A549 (cell line): ENCODE measurements at regions not wholly inside any gene's neighbourhood (a gene's known extent, or its start where the extent isn't known, plus 50 kb on each side); places are given as distances from the start of the nearest gene placed in this dataset.
A peak's percentile ranks its signal among the peaks of the same experiment; 100 is the strongest.
"Not testable (repeated sequence)": the region's sequence is repeated elsewhere in the genome, so short reads cannot be mapped to it uniquely, and the experiment has no call there.

ENCODE experiments used
- ATAC-seq, 2 experiments: fragments of 200-7000 bp in 1 of 2; fragments of >200 bp in 1 of 2; cut with Nextera tagmentation in 1 of 2; cut with Tn5 transposase in 1 of 2; 3 replicates each; pipeline versions ENCODE4 v1.8.0 to v1.9.1; 2018 to 2020; ENCODE audit warnings: mild to moderate bottlenecking in 1 of 2, moderate library complexity in 1 of 2
- CTCF ChIA-PET: fragments of 300-600 bp; sonication (Branson Sonifier 250); formaldehyde crosslinking; extraction: SDS; loops from one replicate; lab custom pipeline; 2021; ENCODE audit warnings: antibody characterized with exemption, inconsistent platforms; lab: Yijun Ruan, JAX
- POLR2A ChIA-PET: fragments of 350-600 bp; formaldehyde crosslinking; extraction: SDS; loops from one replicate; lab custom pipeline; 2021; ENCODE audit warnings: antibody characterized with exemption, inconsistent platforms; lab: Yijun Ruan, JAX
- DNase-seq, 2 experiments: peaks; one replicate each; pipeline versions ENCODE4 v3.0.0 to v3.0.0-alpha.2; 2011 to 2016; ENCODE audit warnings: low read depth in 1 of 2, low spot score in 1 of 2
- FAIRE-seq: peaks from 2 replicates; lab custom pipeline; 2011; peaks lifted over from hg19 to GRCh38; lab: Jason Lieb, UNC
- H3K27ac ChIP-seq, 2 experiments: fragments of >200 bp; sonication (Bioruptor Twin); formaldehyde crosslinking; 3 replicates each; pipeline ENCODE4 v1.5.1; 2016 to 2017
- H3K4me1 ChIP-seq: fragments of >200 bp; sonication (Bioruptor Twin); formaldehyde crosslinking; 3 replicates; pipeline ENCODE4 v1.6.1; 2016
- H3K4me2 ChIP-seq: fragments of >200 bp; sonication (Bioruptor Twin); formaldehyde crosslinking; 3 replicates; pipeline ENCODE4 v1.6.1; 2016
- H3K4me3 ChIP-seq: fragments of >200 bp; sonication (Bioruptor Twin); formaldehyde crosslinking; 3 replicates; pipeline ENCODE4 v1.5.1; 2016
- H3K9me3 ChIP-seq: fragments of >200 bp; sonication (Bioruptor Twin); formaldehyde crosslinking; 3 replicates; pipeline ENCODE4 v1.6.1; 2016
- ATOH8 ChIP-seq: fragments of 250-450 bp; sonication (Bioruptor Pico); IDR thresholded peaks from 2 replicates; pipeline ENCODE4 v1.5.0; 2020; ENCODE audit warnings: low read depth, mild to moderate bottlenecking, moderate library complexity
- CBX8 ChIP-seq: fragments of 200-600 bp; sonication (generic); IDR thresholded peaks from 2 replicates; pipeline ENCODE4 v1.6.1; 2016
- CEBPB ChIP-seq, 2 experiments: fragments of >200 bp in 1 of 2; sonication (Bioruptor Twin) in 1 of 2; formaldehyde crosslinking in 1 of 2; IDR thresholded peaks; 2 replicates each; pipeline ENCODE4 v1.6.1; 2012 to 2016
- ESRRA ChIP-seq: fragments of 150-350 bp; IDR thresholded peaks from 2 replicates; pipeline ENCODE4 v1.6.1; 2014; ENCODE audit warnings: mild to moderate bottlenecking, low read length, borderline replicate concordance
- FOSL2 ChIP-seq, 2 experiments: fragments of 450-650 bp in 1 of 2; fragments of >200 bp in 1 of 2; sonication (Bioruptor Twin) in 1 of 2; formaldehyde crosslinking; IDR thresholded peaks; 2 replicates each; pipeline versions ENCODE4 v1.5.0 to v1.6.1; 2016 to 2020; ENCODE audit warnings: mild to moderate bottlenecking in 1 of 2, moderate library complexity in 1 of 2
- HES2 ChIP-seq: fragments of >200 bp; sonication (Bioruptor Twin); formaldehyde crosslinking; IDR thresholded peaks from 2 replicates; pipeline ENCODE4 v1.6.1; 2016
- MAFK ChIP-seq: fragments of 450-650 bp; IDR thresholded peaks from 2 replicates; pipeline ENCODE4 v1.6.1; 2014; ENCODE audit not compliant: partially characterized antibody
- MYC ChIP-seq: IDR thresholded peaks from 2 replicates; pipeline ENCODE4 v1.6.1; 2012; ENCODE audit warnings: mild to moderate bottlenecking, inconsistent platforms, low read length, improper control_type of control experiment, borderline replicate concordance
- PHF8 ChIP-seq: fragments of 200-600 bp; sonication (generic); IDR thresholded peaks from 2 replicates; pipeline ENCODE4 v1.6.1; 2016; ENCODE audit warnings: low read depth, mild to moderate bottlenecking, antibody characterized with exemption, moderate library complexity, borderline replicate concordance
- POLR2A ChIP-seq: IDR thresholded peaks from 2 replicates; pipeline ENCODE4 v1.6.1; 2012; ENCODE audit warnings: mild to moderate bottlenecking, low read length
- RCOR1 ChIP-seq: fragments of 150-350 bp; IDR thresholded peaks from 2 replicates; pipeline ENCODE4 v1.6.1; 2014; ENCODE audit warnings: antibody characterized with exemption, low read length, low read depth
- WGBS: methylation state at CpG from one replicate; pipeline ENCODE4 v1.1.6; 2017; ENCODE audit errors: missing lambda C conversion rate; 5-methylcytosine and 5-hydroxymethylcytosine counted together

- CTCF ChIA-PET: interaction anchor here (1.2 kb wide), 1 partner anchor 31 kb away, joined by 3 read pairs; no protein-coding TSS in a partner anchor
- WGBS: 84% methylated on average over 6 of the region's 6 CpGs
- FAIRE-seq: no peak
These were observed 213.9 kb downstream of the BAMBI start for GRCh38 chr10:28891058-28891713.

GRCh38 chr10:28892818-28893547 is 215.7 kb downstream of the BAMBI start:
- TF ChIP-seq HES2: no peak
- TF ChIP-seq FOSL2 (IDR thresholded peaks at IDR 0.05): no peak
- peak; percentile 23; the same call in 1 of the 2 replicates for TF ChIP-seq FOSL2 (CRISPR knock-in tag; IDR thresholded peaks at IDR 0.05)
- no peak for TF ChIP-seq ESRRA
- POLR2A ChIA-PET: no interaction called here
- H3K4me2 ChIP-seq: peak overlapping the region; percentile 21; the same call in 2 of the 3 replicates
- H3K4me1 ChIP-seq: peaks cover 21% of the 10 kb centered on the region
- peak overlapping the region; percentile 9 to 49; a peak in 3 of 6 replicates for H3K27ac ChIP-seq
- WGBS: 67% methylated on average over 9 of the region's 9 CpGs
- FAIRE-seq: peak; percentile 68
- no peaks in the 10 kb centered on the region for H3K9me3 ChIP-seq
- no peak for ATAC-seq
- CTCF ChIA-PET: interaction anchor here (1.0 kb wide), 1 partner anchor 12 kb away, joined by 3 read pairs; no protein-coding TSS in a partner anchor
- no peak for DNase-seq
- no peak overlapping the region for H3K4me3 ChIP-seq

More at GRCh38 chr10:28891058-28891713, 213.9 kb downstream of the BAMBI start:
- no peaks in the 10 kb centered on the region for H3K9me3 ChIP-seq
- peak overlapping the region in 1 of 2 experiments; percentile 33; a peak in 2 of 6 replicates for H3K27ac ChIP-seq
- POLR2A ChIA-PET: no interaction called here
- peaks cover 21% of the 10 kb centered on the region for H3K4me1 ChIP-seq
- no peak for TF ChIP-seq PHF8
- peak in 1 of 2 experiments; percentile 5; a peak in 1 of 4 replicates for TF ChIP-seq CEBPB (IDR thresholded peaks at IDR 0.05)
- H3K4me2 ChIP-seq: no peak overlapping the region
- DNase-seq (no peak), ATAC-seq (peak in 1 of 2 experiments; percentile 34; a peak in 1 of 6 replicates)
- H3K4me3 ChIP-seq: no peak overlapping the region

- CTCF ChIA-PET: interaction anchor here (1.0 kb wide), 1 partner anchor 97 kb away, joined by 4 read pairs; no protein-coding TSS in a partner anchor
- DNase-seq: no peak
- TF ChIP-seq CBX8 (no peak), MYC (no peak), POLR2A (no peak), ATOH8 (CRISPR knock-in tag) (no peak), RCOR1 (no peak), MAFK (no peak)
- Histone ChIP-seq H3K4me3 (no peak overlapping the region), H3K9me3 (no peaks in the 10 kb centered on the region), H3K4me2 (no peak overlapping the region), H3K4me1 (peaks cover 21% of the 10 kb centered on the region), H3K27ac (no peak overlapping the region)
- POLR2A ChIA-PET: interaction anchor here (0.7 kb wide), 1 partner anchor 207 kb away, joined by 3 read pairs; no protein-coding TSS in a partner anchor
- ATAC-seq: no peak
- FAIRE-seq: no peak
- 81% methylated on average over 5 of the region's 5 CpGs for WGBS
These were observed 216.8 kb downstream of the BAMBI start for GRCh38 chr10:28894146-28894545.

- DNase-seq, H3K4me2 ChIP-seq, FAIRE-seq, H3K9me3 ChIP-seq, POLR2A ChIA-PET, ATAC-seq, CTCF ChIA-PET, H3K4me3 ChIP-seq, H3K27ac ChIP-seq: not testable (repeated sequence)
- WGBS: 83% methylated on average over 15 of the region's 15 CpGs
- H3K4me1 ChIP-seq: peaks cover 23% of the 10 kb centered on the region
These were observed 218.3 kb downstream of the BAMBI start for GRCh38 chr10:28895671-28896070.

- POLR2A ChIA-PET, DNase-seq: not testable (repeated sequence)
These were observed 219.6 kb downstream of the BAMBI start for GRCh38 chr10:28896791-28897409.

More at GRCh38 chr10:28896791-28897409, 219.6 kb downstream of the BAMBI start:
- not testable (repeated sequence) for H3K4me3 ChIP-seq, H3K4me2 ChIP-seq, ATAC-seq, H3K9me3 ChIP-seq, FAIRE-seq, H3K27ac ChIP-seq
- WGBS: 95% methylated on average over 26 of the region's 44 CpGs
- CTCF ChIA-PET: interaction anchor here (1.7 kb wide), 1 partner anchor 42 kb away, joined by 4 read pairs; no protein-coding TSS in a partner anchor
- peaks cover 16% of the 10 kb centered on the region for H3K4me1 ChIP-seq
